H1 (cell line): ENCODE measurements at regions not wholly inside any gene's neighbourhood (a gene's known extent, or its start where the extent isn't known, plus 50 kb on each side); places are given as distances from the start of the nearest gene placed in this dataset.

Source experiments
- CTCF ChIA-PET: fragments of 300-600 bp; sonication (Branson Sonifier 250); formaldehyde crosslinking; loops from one replicate; lab custom pipeline; 2021; ENCODE audit not compliant: partially characterized antibody; lab: Charles Lee
- POLR2A ChIA-PET: fragments of 300-600 bp; sonication (Branson Sonifier 250); formaldehyde crosslinking; loops from one replicate; lab custom pipeline; 2021; ENCODE audit warnings: inconsistent platforms; ENCODE audit not compliant: partially characterized antibody; lab: Charles Lee
- DNase-seq, 2 experiments: peaks; one replicate each; pipeline versions ENCODE4 v3.0.0 to v3.0.0-alpha.2; 2010 to 2022; ENCODE audit warnings: low spot score in 2 of 2, low read depth in 1 of 2, mixed read lengths in 1 of 2
- FAIRE-seq: peaks from 2 replicates; lab custom pipeline; 2011; peaks lifted over from hg19 to GRCh38; lab: Jason Lieb, UNC
- H2AFZ ChIP-seq: 2 replicates; pipeline ENCODE4 v1.8.1; 2012; ENCODE audit warnings: low read length, inconsistent platforms
- H2AK5ac ChIP-seq: 2 replicates; pipeline ENCODE4 v1.6.1; 2013; ENCODE audit warnings: low read depth, low read length
- H2BK120ac ChIP-seq: replicated peaks from 2 replicates; pipeline ENCODE3; 2013; ENCODE audit warnings: low read depth, low read length, inconsistent platforms
- H2BK12ac ChIP-seq: 2 replicates; pipeline ENCODE4 v1.6.1; 2013; ENCODE audit warnings: low read depth, low read length
- H2BK15ac ChIP-seq: 2 replicates; pipeline ENCODE4 v1.6.1; 2013; ENCODE audit warnings: low read length
- H2BK20ac ChIP-seq: 2 replicates; pipeline ENCODE4 v1.6.1; 2013; ENCODE audit warnings: low read length
- H2BK5ac ChIP-seq: 2 replicates; pipeline ENCODE4 v1.6.1; 2013; ENCODE audit warnings: low read depth, low read length
- H3K14ac ChIP-seq: 2 replicates; pipeline ENCODE4 v1.6.1; 2013; ENCODE audit warnings: inconsistent platforms; ENCODE audit not compliant: insufficient read length
- H3K18ac ChIP-seq: 2 replicates; pipeline ENCODE4 v1.6.1; 2013; ENCODE audit warnings: low read length; ENCODE audit errors: extremely low read depth
- H3K23ac ChIP-seq: 2 replicates; pipeline ENCODE4 v1.6.1; 2013; ENCODE audit warnings: inconsistent platforms; ENCODE audit not compliant: insufficient read length
- H3K23me2 ChIP-seq: 2 replicates; pipeline ENCODE4 v1.6.1; 2013; ENCODE audit warnings: low read depth, low read length
- H3K27ac ChIP-seq: 2 replicates; pipeline ENCODE4 v1.6.1; 2011; ENCODE audit warnings: low read depth, low read length, inconsistent platforms
- H3K27me3 ChIP-seq, 4 experiments: replicated peaks in 1 of 4; 1 replicate in 1 of 4; 2 replicates in 3 of 4; pipeline versions ENCODE4 v1.6.1 to v1.8.1; 2011 to 2013; ENCODE audit warnings: low read length in 3 of 4, mild to moderate bottlenecking in 3 of 4, inconsistent platforms in 2 of 4, mixed read lengths in 2 of 4, moderate library complexity in 1 of 4; ENCODE audit not compliant: control insufficient read depth in 3 of 4, insufficient read depth in 3 of 4; ENCODE audit errors: extremely low read depth in 1 of 4
- H3K36me3 ChIP-seq, 4 experiments: 2 replicates each; pipeline versions ENCODE4 v1.6.1 to v1.8.1; 2011 to 2013; ENCODE audit warnings: mild to moderate bottlenecking in 4 of 4, low read length in 3 of 4, moderate library complexity in 2 of 4, control low read depth in 1 of 4, inconsistent platforms in 1 of 4; ENCODE audit not compliant: insufficient read depth in 4 of 4, control insufficient read depth in 2 of 4
- H3K4ac ChIP-seq: replicated peaks from 2 replicates; pipeline ENCODE3; 2013; ENCODE audit warnings: low read length, low read depth, mixed read lengths, inconsistent platforms; ENCODE audit not compliant: insufficient read length
- H3K4me1 ChIP-seq, 4 experiments: replicated peaks in 1 of 4; 1 replicate in 1 of 4; 2 replicates in 3 of 4; pipeline versions ENCODE4 v1.6.1 to v1.8.1; 2011 to 2013; ENCODE audit warnings: low read length in 3 of 4, inconsistent platforms in 2 of 4, mixed read lengths in 1 of 4; ENCODE audit not compliant: insufficient read depth in 4 of 4, control insufficient read depth in 3 of 4
- H3K4me2 ChIP-seq, 2 experiments: 2 replicates each; pipeline versions ENCODE4 v1.6.1 to v1.8.1; 2011 to 2013; ENCODE audit warnings: low read depth in 2 of 2, low read length in 2 of 2, control low read depth in 1 of 2, inconsistent platforms in 1 of 2, mild to moderate bottlenecking in 1 of 2; ENCODE audit not compliant: insufficient read depth in 1 of 2
- H3K4me3 ChIP-seq, 4 experiments: fragments of 200-600, 300-600 bp in 1 of 4; sonication (generic), shearing (Covaris generic), sonication (Bioruptor Twin) in 1 of 4; 2 replicates each; pipeline versions ENCODE4 v1.5.1 to v1.8.1; 2011 to 2016; ENCODE audit warnings: low read length in 4 of 4, low read depth in 3 of 4, control low read depth in 2 of 4, inconsistent platforms in 2 of 4, mild to moderate bottlenecking in 2 of 4, mixed read lengths in 1 of 4, moderate library complexity in 1 of 4; ENCODE audit not compliant: insufficient read depth in 2 of 4; ENCODE audit errors: extremely low read depth in 1 of 4
- H3K56ac ChIP-seq: replicated peaks from 2 replicates; pipeline ENCODE3; 2013; ENCODE audit warnings: low read depth, mild to moderate bottlenecking, mixed read lengths, low read length, inconsistent platforms; ENCODE audit not compliant: insufficient read length
- H3K79me1 ChIP-seq: 2 replicates; pipeline ENCODE4 v1.6.1; 2013; ENCODE audit warnings: low read depth, low read length, control low read depth
- H3K79me2 ChIP-seq, 2 experiments: 2 replicates each; pipeline versions ENCODE4 v1.6.1 to v1.8.1; 2012 to 2013; ENCODE audit warnings: low read length in 2 of 2, mild to moderate bottlenecking in 2 of 2, inconsistent platforms in 1 of 2; ENCODE audit not compliant: insufficient read depth in 2 of 2, control insufficient read depth in 1 of 2
- H3K9ac ChIP-seq, 4 experiments: replicated peaks in 1 of 4; 1 replicate in 1 of 4; 2 replicates in 3 of 4; pipeline versions ENCODE4 v1.6.1 to v1.8.1; 2011 to 2013; ENCODE audit warnings: low read depth in 3 of 4, low read length in 3 of 4, control low read depth in 2 of 4, mild to moderate bottlenecking in 2 of 4, moderate library complexity in 2 of 4, inconsistent platforms in 1 of 4; ENCODE audit errors: extremely low read depth in 1 of 4
- H3K9me3 ChIP-seq, 2 experiments: 2 replicates each; pipeline versions ENCODE4 v1.6.1 to v1.8.1; 2012 to 2013; ENCODE audit warnings: mild to moderate bottlenecking in 2 of 2, moderate library complexity in 2 of 2, control low read depth in 1 of 2, inconsistent platforms in 1 of 2, low read depth in 1 of 2, low read length in 1 of 2, mixed read lengths in 1 of 2; ENCODE audit not compliant: insufficient read depth in 2 of 2
- H4K20me1 ChIP-seq, 2 experiments: replicated peaks in 1 of 2; 2 replicates each; pipeline versions ENCODE3 to v1.8.1; 2011 to 2013; ENCODE audit warnings: inconsistent platforms in 2 of 2, low read length in 2 of 2, mild to moderate bottlenecking in 1 of 2; ENCODE audit not compliant: insufficient read depth in 2 of 2, control insufficient read depth in 1 of 2
- H4K5ac ChIP-seq: 2 replicates; pipeline ENCODE4 v1.6.1; 2013; ENCODE audit warnings: low read length, low read depth, mixed read lengths, inconsistent platforms; ENCODE audit not compliant: insufficient read length
- H4K8ac ChIP-seq: 2 replicates; pipeline ENCODE4 v1.8.0; 2013; ENCODE audit warnings: mild to moderate bottlenecking, moderate library complexity, low read length, inconsistent platforms; ENCODE audit not compliant: insufficient read depth; ENCODE audit errors: extremely low read depth
- H4K91ac ChIP-seq: replicated peaks from 2 replicates; pipeline ENCODE3; 2013; ENCODE audit warnings: low read length, mixed read lengths, inconsistent platforms; ENCODE audit not compliant: insufficient read length
- CBX5 ChIP-seq: fragments of 300-800, 300-1000 bp; sonication (generic); IDR thresholded peaks from 2 replicates; pipeline ENCODE4 v1.7.1; 2016; ENCODE audit warnings: antibody characterized with exemption, low read length, low read depth
- CHD2 ChIP-seq: IDR thresholded peaks from 2 replicates; pipeline ENCODE4 v1.6.1; 2012; ENCODE audit warnings: low read length, improper control_type of control experiment
- GTF2F1 ChIP-seq: IDR thresholded peaks from 2 replicates; pipeline ENCODE4 v1.6.1; 2012; ENCODE audit warnings: low read depth, low read length, improper control_type of control experiment, borderline replicate concordance
- HDAC2 ChIP-seq, 2 experiments: fragments of 300-600 bp in 1 of 2; sonication (generic) in 1 of 2; IDR thresholded peaks; 2 replicates each; pipeline ENCODE4 v1.6.1; 2011 to 2012; ENCODE audit warnings: low read depth in 2 of 2, low read length in 2 of 2, mild to moderate bottlenecking in 2 of 2, moderate library complexity in 2 of 2, borderline replicate concordance in 1 of 2, inconsistent platforms in 1 of 2
- JUN ChIP-seq: IDR thresholded peaks from 2 replicates; pipeline ENCODE4 v1.6.1; 2011; ENCODE audit warnings: low read depth, mild to moderate bottlenecking, improper control_type of control experiment, low read length
- MAX ChIP-seq: IDR thresholded peaks from 2 replicates; pipeline ENCODE4 v1.6.1; 2012; ENCODE audit warnings: inconsistent platforms
- NANOG ChIP-seq: IDR thresholded peaks from 2 replicates; pipeline ENCODE4 v1.6.1; 2011; ENCODE audit warnings: low read length, low read depth, mild to moderate bottlenecking, inconsistent platforms; ENCODE audit not compliant: insufficient read depth, poor library complexity, severe bottlenecking
- SIN3A ChIP-seq, 2 experiments: IDR thresholded peaks in 1 of 2; conservative IDR thresholded peaks in 1 of 2; 2 replicates each; pipeline ENCODE4 v1.6.1; 2011 to 2012; ENCODE audit warnings: low read length in 2 of 2, improper control_type of control experiment in 1 of 2, low read depth in 1 of 2, mild to moderate bottlenecking in 1 of 2
- SRF ChIP-seq: IDR thresholded peaks from 2 replicates; pipeline ENCODE4 v1.6.1; 2011; ENCODE audit warnings: mild to moderate bottlenecking, low read depth, low read length, moderate library complexity
- SUZ12 ChIP-seq: fragments of 200-600 bp; sonication (generic); IDR thresholded peaks from 2 replicates; pipeline ENCODE4 v1.6.1; 2012; ENCODE audit warnings: mild to moderate bottlenecking, inconsistent platforms, low read length, moderate library complexity, mixed read lengths
- TAF1 ChIP-seq: IDR thresholded peaks from 2 replicates; pipeline ENCODE4 v1.6.1; 2011; ENCODE audit warnings: mild to moderate bottlenecking, low read depth, low read length
- TEAD4 ChIP-seq: IDR thresholded peaks from 2 replicates; pipeline ENCODE4 v1.6.1; 2012; ENCODE audit warnings: low read depth, low read length, inconsistent platforms, mixed read lengths
- TF ChIP-seq, protein P1 (sequence below): IDR thresholded peaks from 2 replicates; pipeline ENCODE4 v1.6.1; 2011; ENCODE audit warnings: low read length, improper control_type of control experiment

DNA sequence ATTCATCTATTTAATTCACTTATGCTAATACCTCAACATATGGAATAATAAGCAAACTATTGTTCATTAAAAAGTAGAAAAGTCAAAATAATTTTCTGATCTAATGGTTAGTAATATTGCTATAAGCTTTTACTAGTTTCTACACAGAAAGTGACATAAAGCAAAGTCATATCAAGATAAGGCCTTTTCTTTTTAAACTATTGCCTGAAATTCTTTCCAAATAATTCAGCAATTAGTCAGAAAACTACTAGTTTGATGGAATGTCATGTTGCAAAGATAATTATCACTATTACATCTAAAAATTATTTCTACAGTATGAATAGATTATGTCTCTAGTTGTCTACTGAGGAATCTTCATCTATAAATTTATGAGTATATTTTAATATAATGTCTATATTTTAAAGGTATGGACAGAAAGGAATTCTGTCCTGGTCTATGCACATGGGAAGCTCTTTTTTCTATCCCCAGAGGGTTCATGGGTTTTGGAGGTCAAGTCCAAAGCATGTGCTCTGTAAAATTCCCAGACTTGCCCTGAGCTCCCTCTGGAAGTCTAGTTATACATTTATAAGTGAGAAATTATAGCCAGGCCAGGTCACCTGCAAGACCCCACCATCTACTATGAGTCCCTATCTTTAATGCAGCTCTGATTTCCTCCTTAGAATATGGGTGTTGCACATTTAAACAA, 84.6 kb upstream of the DPYD start:
- POLR2A ChIA-PET: interaction anchor here (1.2 kb wide), 1 partner anchor 49 kb away, joined by 3 read pairs; no protein-coding TSS in a partner anchor
- TF ChIP-seq CBX5: no peak
- TF ChIP-seq SUZ12: no peak
- TF ChIP-seq JUN: no peak
- TF ChIP-seq NANOG: no peak
- TF ChIP-seq MAX: no peak
- no peak for TF ChIP-seq TAF1
- TF ChIP-seq CHD2: no peak
- TF ChIP-seq GTF2F1: no peak
- TF ChIP-seq SIN3A (conservative IDR thresholded peaks at IDR 0.05 in 1 of 2, IDR thresholded peaks at IDR 0.05 in 1 of 2; ENCODE audit: low read depth in 1 of 2, low read length in 2 of 2): no peak
- TF ChIP-seq SRF: no peak
- TF ChIP-seq, protein P1, sequence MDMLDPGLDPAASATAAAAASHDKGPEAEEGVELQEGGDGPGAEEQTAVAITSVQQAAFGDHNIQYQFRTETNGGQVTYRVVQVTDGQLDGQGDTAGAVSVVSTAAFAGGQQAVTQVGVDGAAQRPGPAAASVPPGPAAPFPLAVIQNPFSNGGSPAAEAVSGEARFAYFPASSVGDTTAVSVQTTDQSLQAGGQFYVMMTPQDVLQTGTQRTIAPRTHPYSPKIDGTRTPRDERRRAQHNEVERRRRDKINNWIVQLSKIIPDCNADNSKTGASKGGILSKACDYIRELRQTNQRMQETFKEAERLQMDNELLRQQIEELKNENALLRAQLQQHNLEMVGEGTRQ: no peak
- no peak for TF ChIP-seq TEAD4
- TF ChIP-seq HDAC2 (IDR thresholded peaks at IDR 0.05; ENCODE audit: borderline replicate concordance in 1 of 2, low read depth in 2 of 2, low read length in 2 of 2): no peak

More for the DNA sequence above, 84.6 kb upstream of the DPYD start:
- FAIRE-seq (no peak), DNase-seq (no peak)
- Histone ChIP-seq H3K23ac (no peak overlapping the region), H3K79me2 (no peaks in the 10 kb centered on the region), H3K36me3 (no peaks in the 10 kb centered on the region), H3K4me2 (no peak overlapping the region), H2BK15ac (no peak overlapping the region), H3K79me1 (no peaks in the 10 kb centered on the region), H4K91ac (no peak overlapping the region), H4K5ac (no peak overlapping the region), H2AK5ac (no peak overlapping the region), H2AFZ (no peak overlapping the region), H3K14ac (no peak overlapping the region), H3K18ac (no peak overlapping the region), H3K4me1 (peaks cover 0 to 2% (median 0%) of the 10 kb centered on the region in 4 experiments; a peak in 1 of 7 replicates), H3K56ac (no peak overlapping the region), H3K4ac (no peak overlapping the region), H2BK5ac (no peak overlapping the region), H4K20me1 (no peaks in the 10 kb centered on the region), H4K8ac (no peak overlapping the region), H3K4me3 (no peak overlapping the region), H2BK12ac (no peak overlapping the region), H3K27ac (no peak overlapping the region), H3K23me2 (no peaks in the 10 kb centered on the region), H3K9me3 (no peaks in the 10 kb centered on the region), H3K9ac (no peak overlapping the region), H2BK20ac (no peak overlapping the region), H3K27me3 (no peaks in the 10 kb centered on the region), H2BK120ac (no peak overlapping the region)
- CTCF ChIA-PET: no interaction called here
